ENCODE measurements at regions not wholly inside any gene's neighbourhood (a gene's known extent, or its start where the extent isn't known, plus 50 kb on each side); places are given as distances from the start of the nearest gene placed in this dataset.
"Not testable (repeated sequence)": the region's sequence is repeated elsewhere in the genome, so short reads cannot be mapped to it uniquely, and the experiment has no call there.

- not testable (repeated sequence) for DNase-seq
Measured at GRCh38 chr2:111356512-111357031, 235.9 kb downstream of the BCL2L11 start.

GRCh38 chr2:111365986-111366640 is 245.4 kb downstream of the BCL2L11 start:
- peak in 1 of 2 donors; percentile 14 for DNase-seq

- DNase-seq, result not testable (repeated sequence)
Measured at GRCh38 chr2:111366641-111367029, 245.9 kb downstream of the BCL2L11 start.

- DNase-seq, result not testable (repeated sequence)
Measured at GRCh38 chr2:111367080-111367479, 246.4 kb downstream of the BCL2L11 start.

GRCh38 chr2:111367871-111368270 is 247.2 kb downstream of the BCL2L11 start:
- not testable (repeated sequence) for DNase-seq

- not testable (repeated sequence) for DNase-seq
Measured at GRCh38 chr2:111368288-111368687, 247.6 kb downstream of the BCL2L11 start.

- DNase-seq, result not testable (repeated sequence)
Measured at GRCh38 chr2:111373060-111373459, 252.3 kb downstream of the BCL2L11 start.

GRCh38 chr2:111373989-111374388 is 253.3 kb downstream of the BCL2L11 start:
- DNase-seq, result not testable (repeated sequence)

- not testable (repeated sequence) for DNase-seq
Measured at GRCh38 chr2:111374734-111375133, 254.0 kb downstream of the BCL2L11 start.

- not testable (repeated sequence) for DNase-seq
Measured at GRCh38 chr2:111375320-111375883, 254.7 kb downstream of the BCL2L11 start.

- not testable (repeated sequence) for DNase-seq
Measured at GRCh38 chr2:111376272-111376970, 255.7 kb downstream of the BCL2L11 start.

- DNase-seq, result peak in 1 of 2 donors; percentile 31
Measured at GRCh38 chr2:111376971-111377352, 256.2 kb downstream of the BCL2L11 start.

GRCh38 chr2:111377386-111377959 is 256.8 kb downstream of the BCL2L11 start:
- DNase-seq, result not testable (repeated sequence)

- not testable (repeated sequence) for DNase-seq
Measured at GRCh38 chr2:111378348-111378747, 257.6 kb downstream of the BCL2L11 start.

GRCh38 chr2:111380733-111381439 is 260.2 kb downstream of the BCL2L11 start:
- not testable (repeated sequence) for DNase-seq

GRCh38 chr2:111381530-111382306 is 261.0 kb downstream of the BCL2L11 start:
- not testable (repeated sequence) for DNase-seq

- not testable (repeated sequence) for DNase-seq
Measured at GRCh38 chr2:111382507-111382906, 261.8 kb downstream of the BCL2L11 start.

- DNase-seq, result not testable (repeated sequence)
Measured at GRCh38 chr2:111383311-111383710, 262.6 kb downstream of the BCL2L11 start.

- not testable (repeated sequence) for DNase-seq
Measured at GRCh38 chr2:111385226-111385957, 264.7 kb downstream of the BCL2L11 start.

GRCh38 chr2:111390605-111391004 is 269.9 kb downstream of the BCL2L11 start:
- DNase-seq, result not testable (repeated sequence)
